HCT116 (cell line): ENCODE measurements at regions not wholly inside any gene's neighbourhood (a gene's known extent, or its start where the extent isn't known, plus 50 kb on each side); places are given as distances from the start of the nearest gene placed in this dataset.

ENCODE experiments used
- ATAC-seq: fragments of 200-7000 bp; cut with Tn5 transposase; 2 replicates; pipeline ENCODE4 v1.9.1; 2020; ENCODE audit warnings: mild to moderate bottlenecking, moderate library complexity
- BruUV-seq: library from RNA; stranded (reverse); fragments of 400-500 nt; replicated peaks from 2 replicates; lab custom pipeline; 2021; lab: Mats Ljungman, UMichigan
- CTCF ChIA-PET: fragments of 300-600 bp; sonication (Branson Sonifier 250); formaldehyde crosslinking; loops from one replicate; lab custom pipeline; 2021; ENCODE audit warnings: antibody characterized with exemption; lab: Charles Lee
- POLR2A ChIA-PET: fragments of 300-600, 350-600 bp; sonication (Branson Sonifier 250); formaldehyde crosslinking; loops from one replicate; lab custom pipeline; 2021; ENCODE audit warnings: antibody characterized with exemption; lab: Charles Lee
- RAD21 ChIA-PET, 2 experiments: fragments of 300-600 bp; sonication (Branson Sonifier 250); formaldehyde crosslinking; loops; one replicate each; lab custom pipeline; 2023; ENCODE audit warnings: low total read pairs in 2 of 2; ENCODE audit not compliant: uncharacterized antibody in 2 of 2, unreplicated experiment in 2 of 2, low non-redundant PET in 1 of 2; lab: Charles Lee
- DNase-seq: peaks from one replicate; pipeline ENCODE4 v3.0.0-alpha.2; 2010; ENCODE audit warnings: low read depth, low spot score
- H2AFZ ChIP-seq: fragments of 200-600 bp; shearing (Covaris generic), sonication (generic); 2 replicates; pipeline ENCODE4 v1.6.1; 2017; ENCODE audit warnings: low read depth, mixed run types, mixed read lengths, antibody characterized with exemption, low read length; ENCODE audit not compliant: poor library complexity, severe bottlenecking
- H3K27ac ChIP-seq: 2 replicates; pipeline ENCODE4 v1.5.1; 2012; ENCODE audit warnings: low read depth, low read length
- H3K27me3 ChIP-seq: fragments of 200-600 bp; sonication (generic); 2 replicates; pipeline ENCODE4 v1.6.1; 2016; ENCODE audit warnings: mixed run types, low read length, mixed read lengths; ENCODE audit not compliant: insufficient read depth
- H3K36me3 ChIP-seq, 2 experiments: fragments of 200-500 bp in 1 of 2; fragments of 200-600 bp in 1 of 2; sonication (Bioruptor generic) in 1 of 2; sonication (generic) in 1 of 2; 2 replicates each; pipeline versions ENCODE4 v1.5.1 to v1.6.1; 2014 to 2016; ENCODE audit warnings: low read length in 2 of 2, inconsistent platforms in 1 of 2, mixed read lengths in 1 of 2, mixed run types in 1 of 2; ENCODE audit not compliant: insufficient read depth in 2 of 2, control insufficient read depth in 1 of 2
- H3K4me1 ChIP-seq, 2 experiments: fragments of 200-600 bp in 1 of 2; sonication (generic) in 1 of 2; 2 replicates each; pipeline versions ENCODE4 v1.5.1 to v1.6.1; 2012 to 2017; ENCODE audit warnings: low read length in 2 of 2, inconsistent platforms in 1 of 2, mild to moderate bottlenecking in 1 of 2, mixed read lengths in 1 of 2, mixed run types in 1 of 2, moderate library complexity in 1 of 2; ENCODE audit not compliant: insufficient read depth in 2 of 2, control insufficient read depth in 1 of 2
- H3K4me2 ChIP-seq: fragments of 200-600 bp; sonication (generic); 2 replicates; pipeline ENCODE4 v1.6.1; 2017; ENCODE audit warnings: mixed run types, low read length, mixed read lengths
- H3K4me3 ChIP-seq, 2 experiments: fragments of 200-600 bp in 1 of 2; sonication (generic) in 1 of 2; replicated peaks in 1 of 2; 2 replicates each; pipeline ENCODE4 v1.5.1; 2011 to 2016; ENCODE audit warnings: low read length in 2 of 2, control low read depth in 1 of 2, low read depth in 1 of 2, mild to moderate bottlenecking in 1 of 2, mixed read lengths in 1 of 2, mixed run types in 1 of 2
- H3K79me2 ChIP-seq: fragments of 200-600 bp; sonication (generic); 2 replicates; pipeline ENCODE4 v1.6.1; 2017; ENCODE audit warnings: mild to moderate bottlenecking, mixed run types, low read length, moderate library complexity, mixed read lengths; ENCODE audit not compliant: insufficient read depth
- H3K9ac ChIP-seq: fragments of 200-600 bp; sonication (generic); 2 replicates; pipeline ENCODE4 v1.6.1; 2016; ENCODE audit warnings: low read length, mixed read lengths
- H3K9me2 ChIP-seq: fragments of 200-600 bp; sonication (generic), shearing (Covaris generic); 2 replicates; pipeline ENCODE4 v1.6.1; 2017; ENCODE audit warnings: mixed run types, mild to moderate bottlenecking, moderate library complexity; ENCODE audit not compliant: insufficient read depth
- H3K9me3 ChIP-seq, 2 experiments: fragments of 200-500 bp in 1 of 2; fragments of 200-600 bp in 1 of 2; sonication (Bioruptor generic) in 1 of 2; sonication (generic) in 1 of 2; 2 replicates each; pipeline ENCODE4 v1.6.1; 2014 to 2017; ENCODE audit warnings: low read length in 2 of 2, mixed read lengths in 2 of 2, inconsistent platforms in 1 of 2, low read depth in 1 of 2, mild to moderate bottlenecking in 1 of 2, mixed run types in 1 of 2, moderate library complexity in 1 of 2; ENCODE audit not compliant: control insufficient read depth in 1 of 2, insufficient read depth in 1 of 2
- H4K20me1 ChIP-seq: fragments of 200-600 bp; sonication (generic), shearing (Covaris generic); 2 replicates; pipeline ENCODE4 v1.6.1; 2017; ENCODE audit warnings: mixed run types, mild to moderate bottlenecking, moderate library complexity; ENCODE audit not compliant: insufficient read depth
- CBX3 ChIP-seq: IDR thresholded peaks from 2 replicates; pipeline ENCODE4 v1.6.1; 2012; ENCODE audit warnings: low read depth
- CEBPB ChIP-seq: IDR thresholded peaks from 2 replicates; pipeline ENCODE4 v1.6.1; 2012; ENCODE audit warnings: low read depth
- EGR1 ChIP-seq: IDR thresholded peaks from 2 replicates; pipeline ENCODE4 v1.6.1; 2012; ENCODE audit warnings: low read depth
- ELF1 ChIP-seq: IDR thresholded peaks from 2 replicates; pipeline ENCODE4 v1.6.1; 2012; ENCODE audit warnings: low read depth, borderline replicate concordance
- EZH2 ChIP-seq: fragments of 200-600 bp; sonication (generic); IDR thresholded peaks from 2 replicates; pipeline ENCODE4 v1.6.1; 2017; ENCODE audit warnings: antibody characterized with exemption, mixed run types
- EZH2phosphoT487 ChIP-seq: fragments of 200-600 bp; IDR thresholded peaks from 2 replicates; pipeline ENCODE4 v1.6.1; 2018; ENCODE audit warnings: antibody characterized with exemption, borderline replicate concordance
- FOSL1 ChIP-seq: IDR thresholded peaks from 2 replicates; pipeline ENCODE4 v1.6.1; 2012; ENCODE audit warnings: low read depth
- POLR2A ChIP-seq: IDR thresholded peaks from 2 replicates; pipeline ENCODE4 v1.7.0; 2011; ENCODE audit warnings: borderline replicate concordance; ENCODE audit not compliant: insufficient read depth, insufficient read length; ENCODE audit errors: extremely low read depth
- POLR2AphosphoS5 ChIP-seq: IDR thresholded peaks from 2 replicates; pipeline ENCODE4 v1.6.1; 2011; ENCODE audit warnings: mild to moderate bottlenecking, low read depth, low read length, moderate library complexity
- RAD21 ChIP-seq: IDR thresholded peaks from 2 replicates; pipeline ENCODE4 v1.6.1; 2012; ENCODE audit warnings: low read depth, mild to moderate bottlenecking
- SIN3A ChIP-seq: IDR thresholded peaks from 2 replicates; pipeline ENCODE4 v1.6.1; 2012; ENCODE audit warnings: low read depth
- SRF ChIP-seq: IDR thresholded peaks from 2 replicates; pipeline ENCODE4 v1.6.1; 2012; ENCODE audit warnings: low read depth
- TCF7L2 ChIP-seq: IDR thresholded peaks from 2 replicates; pipeline ENCODE4 v1.7.0; 2011; ENCODE audit warnings: borderline replicate concordance, inconsistent platforms; ENCODE audit not compliant: insufficient read depth, insufficient read length; ENCODE audit errors: extremely low read depth
- YY1 ChIP-seq: IDR thresholded peaks from 2 replicates; pipeline ENCODE4 v1.6.1; 2011; ENCODE audit warnings: low read length, low read depth, moderate library complexity, mild to moderate bottlenecking; ENCODE audit not compliant: insufficient replicate concordance; ENCODE audit errors: extremely low read depth
- ZNF274 ChIP-seq: fragments of 200-500 bp; sonication (Bioruptor generic); IDR thresholded peaks from 2 replicates; pipeline ENCODE4 v1.6.1; 2014; ENCODE audit warnings: mild to moderate bottlenecking, low read depth, low read length, inconsistent platforms
- intact Hi-C: fragments of 100-400 bp; cut with micrococcal nuclease; formaldehyde crosslinking; loops from 2 replicates; pipeline ENCODE4 v1.10.0; 2022
- TF ChIP-seq, protein P1 (sequence below), 3 experiments: fragments of 200-600 bp in 1 of 3; sonication (generic) in 1 of 3; IDR thresholded peaks in 2 of 3; conservative IDR thresholded peaks in 1 of 3; 2 replicates each; pipeline ENCODE4 v1.5.1; 2012 to 2017; ENCODE audit warnings: low read depth in 2 of 3, low read length in 2 of 3, antibody characterized with exemption in 1 of 3, borderline replicate concordance in 1 of 3, control low read depth in 1 of 3, mild to moderate bottlenecking in 1 of 3, mixed read lengths in 1 of 3, mixed run types in 1 of 3, moderate library complexity in 1 of 3; ENCODE audit not compliant: insufficient read depth in 1 of 3
- TF ChIP-seq, protein P2 (sequence below): IDR thresholded peaks from 2 replicates; pipeline ENCODE4 v1.6.1; 2012
- TF ChIP-seq, protein P3 (sequence below): IDR thresholded peaks from 2 replicates; pipeline ENCODE4 v1.6.1; 2012

DNA sequence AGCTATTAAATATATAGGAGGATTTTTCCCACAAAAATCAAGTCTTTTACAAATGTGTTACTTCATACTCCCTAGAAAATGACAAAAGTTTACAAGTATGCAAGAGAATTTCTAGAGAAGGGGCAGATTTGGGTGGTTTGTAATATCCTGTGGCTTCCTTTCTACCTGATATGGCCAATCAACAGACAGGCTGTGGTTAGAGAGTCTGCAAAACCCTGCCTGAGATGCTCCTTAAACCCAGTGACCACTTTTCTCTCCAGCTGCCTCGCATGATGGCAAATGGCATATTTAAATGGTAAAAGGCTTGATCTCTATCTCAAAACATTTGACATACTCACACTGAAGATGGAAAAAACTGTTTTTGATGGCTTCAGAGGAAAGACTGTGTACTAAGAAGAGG is 550.1 kb upstream of the ZNF462 start:
- intact Hi-C loops, result no loop called here
- DNase-seq (no peak), ATAC-seq (no peak)
- no peak overlapping the region for H3K27ac ChIP-seq
- no peaks in the 10 kb centered on the region for H3K9me3 ChIP-seq
- no peaks in the 10 kb centered on the region for H3K9me2 ChIP-seq
- no TSS peak for BruUV-seq
- no peaks in the 10 kb centered on the region for H3K79me2 ChIP-seq
- H2AFZ ChIP-seq, result no peak overlapping the region
- RAD21 ChIA-PET, result no interaction called here
- POLR2A ChIA-PET, result no interaction called here
- CTCF ChIA-PET, result no interaction called here
- H3K4me1 ChIP-seq, result no peaks in the 10 kb centered on the region
- H3K4me2 ChIP-seq, result no peak overlapping the region
- H3K4me3 ChIP-seq, result no peak overlapping the region
- no peak overlapping the region for H3K9ac ChIP-seq
- no peak for TF ChIP-seq EGR1
- no peak for TF ChIP-seq EZH2
- TF ChIP-seq RAD21, result no peak
- no peak for TF ChIP-seq SIN3A
- no peak for TF ChIP-seq ZNF274
- no peak for TF ChIP-seq POLR2A
- TF ChIP-seq CEBPB, result no peak
- no peak for TF ChIP-seq FOSL1
- TF ChIP-seq, protein P1, sequence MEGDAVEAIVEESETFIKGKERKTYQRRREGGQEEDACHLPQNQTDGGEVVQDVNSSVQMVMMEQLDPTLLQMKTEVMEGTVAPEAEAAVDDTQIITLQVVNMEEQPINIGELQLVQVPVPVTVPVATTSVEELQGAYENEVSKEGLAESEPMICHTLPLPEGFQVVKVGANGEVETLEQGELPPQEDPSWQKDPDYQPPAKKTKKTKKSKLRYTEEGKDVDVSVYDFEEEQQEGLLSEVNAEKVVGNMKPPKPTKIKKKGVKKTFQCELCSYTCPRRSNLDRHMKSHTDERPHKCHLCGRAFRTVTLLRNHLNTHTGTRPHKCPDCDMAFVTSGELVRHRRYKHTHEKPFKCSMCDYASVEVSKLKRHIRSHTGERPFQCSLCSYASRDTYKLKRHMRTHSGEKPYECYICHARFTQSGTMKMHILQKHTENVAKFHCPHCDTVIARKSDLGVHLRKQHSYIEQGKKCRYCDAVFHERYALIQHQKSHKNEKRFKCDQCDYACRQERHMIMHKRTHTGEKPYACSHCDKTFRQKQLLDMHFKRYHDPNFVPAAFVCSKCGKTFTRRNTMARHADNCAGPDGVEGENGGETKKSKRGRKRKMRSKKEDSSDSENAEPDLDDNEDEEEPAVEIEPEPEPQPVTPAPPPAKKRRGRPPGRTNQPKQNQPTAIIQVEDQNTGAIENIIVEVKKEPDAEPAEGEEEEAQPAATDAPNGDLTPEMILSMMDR (IDR thresholded peaks at IDR 0.05 in 2 of 3, conservative IDR thresholded peaks at IDR 0.05 in 1 of 3; ENCODE audit: borderline replicate concordance in 1 of 3, insufficient read depth in 1 of 3, low read depth in 2 of 3, low read length in 2 of 3), result no peak
- TF ChIP-seq, protein P2, sequence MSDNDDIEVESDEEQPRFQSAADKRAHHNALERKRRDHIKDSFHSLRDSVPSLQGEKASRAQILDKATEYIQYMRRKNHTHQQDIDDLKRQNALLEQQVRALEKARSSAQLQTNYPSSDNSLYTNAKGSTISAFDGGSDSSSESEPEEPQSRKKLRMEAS, result no peak
- no peak for TF ChIP-seq TCF7L2
- TF ChIP-seq, protein P3, sequence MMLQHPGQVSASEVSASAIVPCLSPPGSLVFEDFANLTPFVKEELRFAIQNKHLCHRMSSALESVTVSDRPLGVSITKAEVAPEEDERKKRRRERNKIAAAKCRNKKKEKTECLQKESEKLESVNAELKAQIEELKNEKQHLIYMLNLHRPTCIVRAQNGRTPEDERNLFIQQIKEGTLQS, result no peak
- no peak for TF ChIP-seq ELF1
- no peak for TF ChIP-seq EZH2phosphoT487
- no peak for TF ChIP-seq POLR2AphosphoS5
- TF ChIP-seq YY1, result no peak
- TF ChIP-seq CBX3, result no peak
- no peak for TF ChIP-seq SRF
- no peaks in the 10 kb centered on the region for H4K20me1 ChIP-seq
- H3K27me3 ChIP-seq, result no peaks in the 10 kb centered on the region
- no peaks in the 10 kb centered on the region for H3K36me3 ChIP-seq
